Panc1 (cell line): ENCODE measurements at regions not wholly inside any gene's neighbourhood (a gene's known extent, or its start where the extent isn't known, plus 50 kb on each side); places are given as distances from the start of the nearest gene placed in this dataset.

Source experiments
- CTCF ChIP-seq: fragments of 450-650 bp; IDR thresholded peaks from 2 replicates; pipeline ENCODE4 v1.5.1; 2017; ENCODE audit warnings: mild to moderate bottlenecking
- POLR2AphosphoS5 ChIP-seq: IDR thresholded peaks from 2 replicates; pipeline ENCODE4 v1.6.1; 2012; ENCODE audit warnings: mild to moderate bottlenecking, low read depth, low read length, moderate library complexity
- REST ChIP-seq, 2 experiments: IDR thresholded peaks; 2 replicates each; pipeline ENCODE4 v1.6.1; 2011 to 2012; ENCODE audit warnings: low read depth in 2 of 2, control low read depth in 1 of 2, low read length in 1 of 2, mild to moderate bottlenecking in 1 of 2, moderate library complexity in 1 of 2; ENCODE audit not compliant: insufficient read depth in 1 of 2
- SIN3A ChIP-seq: IDR thresholded peaks from 2 replicates; pipeline ENCODE4 v1.6.1; 2012; ENCODE audit warnings: low read depth, mild to moderate bottlenecking, low read length, moderate library complexity, borderline replicate concordance; ENCODE audit not compliant: insufficient read depth
- TCF7L2 ChIP-seq: IDR thresholded peaks from 2 replicates; pipeline ENCODE4 v1.6.1; 2011; ENCODE audit warnings: mild to moderate bottlenecking, low read depth, low read length, inconsistent platforms

- TF ChIP-seq CTCF, result no peak
- 0 out of 4 replicates have a peak, but pooled peaks of 1 of the 2 experiments have one; percentile 14 for TF ChIP-seq REST (IDR thresholded peaks at IDR 0.05; ENCODE audit: insufficient read depth in 1 of 2, low read depth in 2 of 2, low read length in 1 of 2)
- TF ChIP-seq POLR2AphosphoS5, result no peak
- no peak for TF ChIP-seq TCF7L2
- no peak for TF ChIP-seq SIN3A
Measured at GRCh38 chr13:55632402-55632801, 1508.3 kb upstream of the PRR20A start.
